DOHH2 (cell line): ENCODE measurements at regions not wholly inside any gene's neighbourhood (a gene's known extent, or its start where the extent isn't known, plus 50 kb on each side); places are given as distances from the start of the nearest gene placed in this dataset.
A peak's percentile ranks its signal among the peaks of the same experiment; 100 is the strongest.

Experiments used
- H3F3A ChIP-seq: fragments of 200-600 bp; sonication (generic), shearing (Covaris generic); 2 replicates; pipeline ENCODE4 v1.6.0; 2016; ENCODE audit warnings: antibody characterized with exemption, mild to moderate bottlenecking; ENCODE audit not compliant: control insufficient read depth, insufficient read depth
- H3K27ac ChIP-seq: fragments of 200-600 bp; sonication (generic); 2 replicates; pipeline ENCODE4 v1.5.1; 2014; ENCODE audit warnings: low read depth, mild to moderate bottlenecking, low read length, moderate library complexity
- H3K27me3 ChIP-seq: fragments of 200-600 bp; sonication (generic); 2 replicates; pipeline ENCODE4 v1.6.1; 2014; ENCODE audit warnings: mild to moderate bottlenecking, low read length, mixed read lengths; ENCODE audit not compliant: control insufficient read depth
- H3K36me3 ChIP-seq: fragments of 200-600 bp; sonication (generic); 2 replicates; pipeline ENCODE4 v1.6.1; 2014; ENCODE audit warnings: mild to moderate bottlenecking, low read length, moderate library complexity, mixed read lengths; ENCODE audit not compliant: control insufficient read depth
- H3K4me1 ChIP-seq: fragments of 200-600 bp; sonication (generic); 2 replicates; pipeline ENCODE4 v1.6.1; 2014; ENCODE audit warnings: mild to moderate bottlenecking, low read length, mixed read lengths; ENCODE audit not compliant: control insufficient read depth
- H3K4me2 ChIP-seq: fragments of 200-600 bp; sonication (generic); 2 replicates; pipeline ENCODE4 v1.6.0; 2014; ENCODE audit warnings: mild to moderate bottlenecking, low read length, moderate library complexity
- H3K4me3 ChIP-seq: fragments of 200-600 bp; sonication (generic); 2 replicates; pipeline ENCODE4 v1.5.1; 2014; ENCODE audit warnings: mild to moderate bottlenecking, low read length, mixed read lengths
- H3K79me2 ChIP-seq: fragments of 200-600 bp; sonication (generic); 2 replicates; pipeline ENCODE4 v1.6.1; 2014; ENCODE audit warnings: mild to moderate bottlenecking, low read length, mixed read lengths; ENCODE audit not compliant: control insufficient read depth
- H3K9me2 ChIP-seq: fragments of 200-600 bp; sonication (generic); replicated peaks from 2 replicates; pipeline ENCODE4 v1.6.1; 2014; ENCODE audit warnings: mild to moderate bottlenecking, low read length, mixed read lengths; ENCODE audit not compliant: control insufficient read depth
- H3K9me3 ChIP-seq: fragments of 200-600 bp; sonication (generic); 2 replicates; pipeline ENCODE4 v1.6.1; 2014; ENCODE audit warnings: antibody characterized with exemption, low read length, mixed read lengths; ENCODE audit not compliant: control insufficient read depth, insufficient read depth
- H4K20me1 ChIP-seq: fragments of 200-600 bp; sonication (generic); 2 replicates; pipeline ENCODE4 v1.6.0; 2014; ENCODE audit warnings: low read depth, mild to moderate bottlenecking, antibody characterized with exemption, low read length, moderate library complexity; ENCODE audit not compliant: control insufficient read depth, insufficient read depth
- EZH2phosphoT487 ChIP-seq: fragments of 200-600 bp; sonication (generic); IDR thresholded peaks from 2 replicates; pipeline ENCODE4 v1.6.1; 2017; ENCODE audit warnings: borderline replicate concordance, mild to moderate bottlenecking, antibody characterized with exemption, low read length, moderate library complexity, mixed read lengths
- TF ChIP-seq, protein P1 (sequence below): fragments of 200-600 bp; sonication (generic); IDR thresholded peaks from one replicate; pipeline ENCODE4 v1.5.1; 2014; ENCODE audit warnings: antibody characterized with exemption, mild to moderate bottlenecking, low read depth, low read length; ENCODE audit not compliant: poor library complexity, severe bottlenecking

DNA sequence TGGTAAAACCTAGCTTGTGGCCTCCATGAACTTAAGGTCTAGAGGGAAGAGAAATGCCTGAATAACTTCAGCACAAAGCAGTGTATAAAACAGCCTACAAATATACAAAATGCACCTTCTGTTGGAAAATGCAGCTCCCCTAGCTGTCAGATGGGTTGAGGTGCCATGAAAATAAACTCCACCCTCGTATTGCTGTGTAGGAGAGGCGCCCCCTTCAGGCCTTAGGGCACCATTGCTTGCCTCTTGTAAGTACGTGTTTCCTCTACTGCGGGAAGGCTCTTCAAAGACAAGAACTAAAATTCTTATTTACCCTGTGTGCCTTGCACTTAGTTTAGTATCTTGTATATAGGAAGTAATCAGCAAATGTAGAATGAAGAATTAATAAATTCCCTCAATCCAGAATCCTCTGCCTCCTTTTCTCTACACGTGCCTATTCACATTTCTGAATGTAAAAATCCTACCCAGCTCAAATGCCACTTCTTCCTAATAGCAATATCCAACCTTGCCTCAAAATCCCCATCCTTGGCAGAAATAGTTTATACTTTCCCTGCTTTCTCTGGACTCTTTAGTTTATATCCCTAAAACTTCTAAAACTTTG lies 393.7 kb upstream of the PDE4D start:
- H3K4me1 ChIP-seq = no peaks in the 10 kb centered on the region
- no peak overlapping the region for H3K4me2 ChIP-seq
- no peaks in the 10 kb centered on the region for H3K9me3 ChIP-seq

DNA sequence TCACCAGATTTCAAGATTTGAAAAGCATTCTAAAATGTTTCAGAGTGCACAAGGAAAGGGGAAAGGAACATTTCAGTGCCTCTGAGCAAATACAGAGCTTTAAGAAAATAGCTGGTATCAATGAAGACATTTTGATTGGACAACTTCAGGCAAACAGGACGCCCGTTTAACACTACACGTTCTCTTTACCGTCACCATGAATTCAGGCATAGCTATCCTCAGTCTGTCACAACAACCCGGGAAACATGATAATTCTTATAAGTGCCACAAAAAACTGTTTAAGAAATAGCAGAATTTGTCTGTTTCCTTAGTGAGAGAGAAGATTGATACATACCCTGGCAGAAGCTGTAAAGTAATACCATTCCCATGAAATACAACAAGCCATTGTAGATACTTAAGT lies 392.4 kb upstream of the PDE4D start:
- Histone ChIP-seq H3K4me2 (no peak overlapping the region), H3F3A (no peaks in the 10 kb centered on the region), H3K9me3 (no peaks in the 10 kb centered on the region), H3K4me3 (no peak overlapping the region), H4K20me1 (no peaks in the 10 kb centered on the region), H3K4me1 (no peaks in the 10 kb centered on the region), H3K27ac (no peak overlapping the region), H3K9me2 (no peaks in the 10 kb centered on the region), H3K27me3 (peaks cover 12% of the 10 kb centered on the region), H3K36me3 (no peaks in the 10 kb centered on the region), H3K79me2 (no peaks in the 10 kb centered on the region)
- TF ChIP-seq, protein P1, sequence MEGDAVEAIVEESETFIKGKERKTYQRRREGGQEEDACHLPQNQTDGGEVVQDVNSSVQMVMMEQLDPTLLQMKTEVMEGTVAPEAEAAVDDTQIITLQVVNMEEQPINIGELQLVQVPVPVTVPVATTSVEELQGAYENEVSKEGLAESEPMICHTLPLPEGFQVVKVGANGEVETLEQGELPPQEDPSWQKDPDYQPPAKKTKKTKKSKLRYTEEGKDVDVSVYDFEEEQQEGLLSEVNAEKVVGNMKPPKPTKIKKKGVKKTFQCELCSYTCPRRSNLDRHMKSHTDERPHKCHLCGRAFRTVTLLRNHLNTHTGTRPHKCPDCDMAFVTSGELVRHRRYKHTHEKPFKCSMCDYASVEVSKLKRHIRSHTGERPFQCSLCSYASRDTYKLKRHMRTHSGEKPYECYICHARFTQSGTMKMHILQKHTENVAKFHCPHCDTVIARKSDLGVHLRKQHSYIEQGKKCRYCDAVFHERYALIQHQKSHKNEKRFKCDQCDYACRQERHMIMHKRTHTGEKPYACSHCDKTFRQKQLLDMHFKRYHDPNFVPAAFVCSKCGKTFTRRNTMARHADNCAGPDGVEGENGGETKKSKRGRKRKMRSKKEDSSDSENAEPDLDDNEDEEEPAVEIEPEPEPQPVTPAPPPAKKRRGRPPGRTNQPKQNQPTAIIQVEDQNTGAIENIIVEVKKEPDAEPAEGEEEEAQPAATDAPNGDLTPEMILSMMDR = no peak
- no peak for TF ChIP-seq EZH2phosphoT487

More for the DNA sequence above, 393.7 kb upstream of the PDE4D start:
- H3F3A ChIP-seq = no peaks in the 10 kb centered on the region
- H3K4me3 ChIP-seq = no peak overlapping the region
- H3K27ac ChIP-seq = no peak overlapping the region
- H3K9me2 ChIP-seq = no peaks in the 10 kb centered on the region
- no peaks in the 10 kb centered on the region for H3K36me3 ChIP-seq
- peaks cover 12% of the 10 kb centered on the region for H3K27me3 ChIP-seq
- TF ChIP-seq, protein P1 = peak; percentile 88
- no peak for TF ChIP-seq EZH2phosphoT487
- H4K20me1 ChIP-seq = no peaks in the 10 kb centered on the region
- H3K79me2 ChIP-seq = no peaks in the 10 kb centered on the region

DNA sequence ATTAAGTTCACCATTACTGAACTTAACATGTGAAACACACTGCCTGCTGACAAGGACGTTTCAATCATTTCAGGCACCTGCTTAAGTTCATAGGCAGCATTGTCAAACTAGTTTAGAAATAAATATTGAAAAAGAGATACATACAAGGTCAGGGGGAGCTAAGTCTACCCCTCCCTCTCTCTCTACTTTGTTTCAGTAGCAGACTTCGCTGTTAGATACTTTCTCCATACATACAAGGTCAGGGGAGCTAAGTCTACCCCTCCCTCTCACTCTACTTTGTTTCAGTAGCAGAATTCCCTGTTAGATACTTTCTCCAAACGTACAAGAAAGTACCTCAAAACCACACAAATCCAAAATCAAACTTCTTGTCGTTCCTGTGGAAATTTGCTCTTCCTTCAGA lies 387.4 kb upstream of the PDE4D start:
- H3K27me3 ChIP-seq = 0 out of 2 replicates have a peak, but pooled peaks cover 3% of the 10 kb centered on the region
- TF ChIP-seq EZH2phosphoT487 = no peak
- TF ChIP-seq, protein P1 = no peak

More for the DNA sequence above, 387.4 kb upstream of the PDE4D start:
- Histone ChIP-seq H3K27ac (no peak overlapping the region), H3K36me3 (no peaks in the 10 kb centered on the region), H3K79me2 (no peaks in the 10 kb centered on the region), H3K9me3 (no peaks in the 10 kb centered on the region), H3K4me3 (no peak overlapping the region), H3K4me2 (no peak overlapping the region), H3K9me2 (no peaks in the 10 kb centered on the region), H3F3A (no peaks in the 10 kb centered on the region), H4K20me1 (no peaks in the 10 kb centered on the region), H3K4me1 (no peaks in the 10 kb centered on the region)
